WTC11 (cell line): ENCODE measurements at regions not wholly inside any gene's neighbourhood (a gene's known extent, or its start where the extent isn't known, plus 50 kb on each side); places are given as distances from the start of the nearest gene placed in this dataset.

Source experiments
- NFYB ChIP-seq: sonication (generic); formaldehyde crosslinking; conservative IDR thresholded peaks from 2 replicates; pipeline ENCODE4 v1.8.0; 2022; ENCODE audit warnings: low read depth, missing genetic modification reagents
- ZBTB21 ChIP-seq: sonication (generic); formaldehyde crosslinking; IDR thresholded peaks from 2 replicates; pipeline ENCODE4 v1.8.1; 2023; ENCODE audit warnings: mild to moderate bottlenecking, missing genetic modification reagents, borderline replicate concordance
- ZNF232 ChIP-seq: sonication (generic); formaldehyde crosslinking; IDR thresholded peaks from 2 replicates; pipeline ENCODE4 v1.8.0; 2022; ENCODE audit warnings: mild to moderate bottlenecking, missing genetic modification reagents
- ZNF317 ChIP-seq: sonication (generic); formaldehyde crosslinking; IDR thresholded peaks from 2 replicates; pipeline ENCODE4 v1.8.1; 2023; ENCODE audit warnings: low read depth, mild to moderate bottlenecking, moderate library complexity, missing genetic modification reagents, borderline replicate concordance
- TF ChIP-seq, protein P1 (sequence below): sonication (generic); formaldehyde crosslinking; conservative IDR thresholded peaks from 2 replicates; pipeline ENCODE4 v1.8.1; 2022; ENCODE audit warnings: mild to moderate bottlenecking, missing genetic modification reagents
- TF ChIP-seq, protein P2 (sequence below): fragments of 200-600 bp; IDR thresholded peaks from 2 replicates; pipeline ENCODE4 v1.8.0; 2022; ENCODE audit warnings: antibody characterized with exemption
- TF ChIP-seq, protein P3 (sequence below): sonication (generic); formaldehyde crosslinking; IDR thresholded peaks from 2 replicates; pipeline ENCODE4 v1.8.1; 2023; ENCODE audit warnings: mild to moderate bottlenecking, missing genetic modification reagents, borderline replicate concordance
- TF ChIP-seq, protein P4 (sequence below): sonication (generic); formaldehyde crosslinking; IDR thresholded peaks from 2 replicates; pipeline ENCODE4 v1.8.1; 2022; ENCODE audit warnings: low read depth, mild to moderate bottlenecking, moderate library complexity, missing genetic modification reagents, borderline replicate concordance
- TF ChIP-seq, protein P5 (sequence below): sonication (generic); formaldehyde crosslinking; IDR thresholded peaks from 2 replicates; pipeline ENCODE4 v1.8.1; 2023; ENCODE audit warnings: mild to moderate bottlenecking, missing genetic modification reagents
- TF ChIP-seq, protein P6 (sequence below): sonication (generic); formaldehyde crosslinking; IDR thresholded peaks from 2 replicates; pipeline ENCODE4 v1.8.0; 2022; ENCODE audit warnings: mild to moderate bottlenecking, missing genetic modification reagents
- TF ChIP-seq, protein P7 (sequence below): sonication (generic); formaldehyde crosslinking; IDR thresholded peaks from 2 replicates; pipeline ENCODE4 v1.8.0; 2022; ENCODE audit warnings: mild to moderate bottlenecking, missing genetic modification reagents

DNA sequence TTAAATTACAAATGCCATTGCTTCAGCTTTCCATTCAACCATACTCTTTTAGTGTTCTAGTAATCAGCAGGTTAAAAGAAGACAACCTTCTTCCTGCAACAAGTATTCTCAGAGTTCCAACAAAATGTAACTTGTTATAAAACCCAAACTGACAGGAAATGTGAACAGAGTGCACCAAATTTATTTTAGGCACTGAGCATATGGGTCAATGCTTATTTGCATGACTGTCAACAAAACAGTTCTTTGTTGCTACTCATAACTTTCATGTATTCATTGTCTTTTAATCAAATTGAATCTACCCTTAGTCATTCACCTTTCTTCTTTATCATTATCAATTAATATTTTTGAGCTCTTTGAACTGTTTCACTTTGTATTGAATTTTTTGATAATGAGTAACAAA is 554.1 kb downstream of the DACH1 start:
- TF ChIP-seq, protein P1, sequence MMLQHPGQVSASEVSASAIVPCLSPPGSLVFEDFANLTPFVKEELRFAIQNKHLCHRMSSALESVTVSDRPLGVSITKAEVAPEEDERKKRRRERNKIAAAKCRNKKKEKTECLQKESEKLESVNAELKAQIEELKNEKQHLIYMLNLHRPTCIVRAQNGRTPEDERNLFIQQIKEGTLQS (CRISPR knock-in tag) = no peak
- TF ChIP-seq, protein P2, sequence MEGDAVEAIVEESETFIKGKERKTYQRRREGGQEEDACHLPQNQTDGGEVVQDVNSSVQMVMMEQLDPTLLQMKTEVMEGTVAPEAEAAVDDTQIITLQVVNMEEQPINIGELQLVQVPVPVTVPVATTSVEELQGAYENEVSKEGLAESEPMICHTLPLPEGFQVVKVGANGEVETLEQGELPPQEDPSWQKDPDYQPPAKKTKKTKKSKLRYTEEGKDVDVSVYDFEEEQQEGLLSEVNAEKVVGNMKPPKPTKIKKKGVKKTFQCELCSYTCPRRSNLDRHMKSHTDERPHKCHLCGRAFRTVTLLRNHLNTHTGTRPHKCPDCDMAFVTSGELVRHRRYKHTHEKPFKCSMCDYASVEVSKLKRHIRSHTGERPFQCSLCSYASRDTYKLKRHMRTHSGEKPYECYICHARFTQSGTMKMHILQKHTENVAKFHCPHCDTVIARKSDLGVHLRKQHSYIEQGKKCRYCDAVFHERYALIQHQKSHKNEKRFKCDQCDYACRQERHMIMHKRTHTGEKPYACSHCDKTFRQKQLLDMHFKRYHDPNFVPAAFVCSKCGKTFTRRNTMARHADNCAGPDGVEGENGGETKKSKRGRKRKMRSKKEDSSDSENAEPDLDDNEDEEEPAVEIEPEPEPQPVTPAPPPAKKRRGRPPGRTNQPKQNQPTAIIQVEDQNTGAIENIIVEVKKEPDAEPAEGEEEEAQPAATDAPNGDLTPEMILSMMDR = no peak
- TF ChIP-seq, protein P3, sequence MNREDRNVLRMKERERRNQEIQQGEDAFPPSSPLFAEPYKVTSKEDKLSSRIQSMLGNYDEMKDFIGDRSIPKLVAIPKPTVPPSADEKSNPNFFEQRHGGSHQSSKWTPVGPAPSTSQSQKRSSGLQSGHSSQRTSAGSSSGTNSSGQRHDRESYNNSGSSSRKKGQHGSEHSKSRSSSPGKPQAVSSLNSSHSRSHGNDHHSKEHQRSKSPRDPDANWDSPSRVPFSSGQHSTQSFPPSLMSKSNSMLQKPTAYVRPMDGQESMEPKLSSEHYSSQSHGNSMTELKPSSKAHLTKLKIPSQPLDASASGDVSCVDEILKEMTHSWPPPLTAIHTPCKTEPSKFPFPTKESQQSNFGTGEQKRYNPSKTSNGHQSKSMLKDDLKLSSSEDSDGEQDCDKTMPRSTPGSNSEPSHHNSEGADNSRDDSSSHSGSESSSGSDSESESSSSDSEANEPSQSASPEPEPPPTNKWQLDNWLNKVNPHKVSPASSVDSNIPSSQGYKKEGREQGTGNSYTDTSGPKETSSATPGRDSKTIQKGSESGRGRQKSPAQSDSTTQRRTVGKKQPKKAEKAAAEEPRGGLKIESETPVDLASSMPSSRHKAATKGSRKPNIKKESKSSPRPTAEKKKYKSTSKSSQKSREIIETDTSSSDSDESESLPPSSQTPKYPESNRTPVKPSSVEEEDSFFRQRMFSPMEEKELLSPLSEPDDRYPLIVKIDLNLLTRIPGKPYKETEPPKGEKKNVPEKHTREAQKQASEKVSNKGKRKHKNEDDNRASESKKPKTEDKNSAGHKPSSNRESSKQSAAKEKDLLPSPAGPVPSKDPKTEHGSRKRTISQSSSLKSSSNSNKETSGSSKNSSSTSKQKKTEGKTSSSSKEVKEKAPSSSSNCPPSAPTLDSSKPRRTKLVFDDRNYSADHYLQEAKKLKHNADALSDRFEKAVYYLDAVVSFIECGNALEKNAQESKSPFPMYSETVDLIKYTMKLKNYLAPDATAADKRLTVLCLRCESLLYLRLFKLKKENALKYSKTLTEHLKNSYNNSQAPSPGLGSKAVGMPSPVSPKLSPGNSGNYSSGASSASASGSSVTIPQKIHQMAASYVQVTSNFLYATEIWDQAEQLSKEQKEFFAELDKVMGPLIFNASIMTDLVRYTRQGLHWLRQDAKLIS (CRISPR knock-in tag) = no peak
- TF ChIP-seq, protein P4, sequence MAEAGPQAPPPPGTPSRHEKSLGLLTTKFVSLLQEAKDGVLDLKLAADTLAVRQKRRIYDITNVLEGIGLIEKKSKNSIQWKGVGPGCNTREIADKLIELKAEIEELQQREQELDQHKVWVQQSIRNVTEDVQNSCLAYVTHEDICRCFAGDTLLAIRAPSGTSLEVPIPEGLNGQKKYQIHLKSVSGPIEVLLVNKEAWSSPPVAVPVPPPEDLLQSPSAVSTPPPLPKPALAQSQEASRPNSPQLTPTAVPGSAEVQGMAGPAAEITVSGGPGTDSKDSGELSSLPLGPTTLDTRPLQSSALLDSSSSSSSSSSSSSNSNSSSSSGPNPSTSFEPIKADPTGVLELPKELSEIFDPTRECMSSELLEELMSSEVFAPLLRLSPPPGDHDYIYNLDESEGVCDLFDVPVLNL (CRISPR knock-in tag) = no peak
- TF ChIP-seq ZBTB21 (CRISPR knock-in tag) (no peak), ZNF232 (CRISPR knock-in tag) (no peak), ZNF317 (CRISPR knock-in tag) (no peak), NFYB (CRISPR knock-in tag) (no peak)
- TF ChIP-seq, protein P5, sequence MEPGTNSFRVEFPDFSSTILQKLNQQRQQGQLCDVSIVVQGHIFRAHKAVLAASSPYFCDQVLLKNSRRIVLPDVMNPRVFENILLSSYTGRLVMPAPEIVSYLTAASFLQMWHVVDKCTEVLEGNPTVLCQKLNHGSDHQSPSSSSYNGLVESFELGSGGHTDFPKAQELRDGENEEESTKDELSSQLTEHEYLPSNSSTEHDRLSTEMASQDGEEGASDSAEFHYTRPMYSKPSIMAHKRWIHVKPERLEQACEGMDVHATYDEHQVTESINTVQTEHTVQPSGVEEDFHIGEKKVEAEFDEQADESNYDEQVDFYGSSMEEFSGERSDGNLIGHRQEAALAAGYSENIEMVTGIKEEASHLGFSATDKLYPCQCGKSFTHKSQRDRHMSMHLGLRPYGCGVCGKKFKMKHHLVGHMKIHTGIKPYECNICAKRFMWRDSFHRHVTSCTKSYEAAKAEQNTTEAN (CRISPR knock-in tag) = no peak
- TF ChIP-seq, protein P6, sequence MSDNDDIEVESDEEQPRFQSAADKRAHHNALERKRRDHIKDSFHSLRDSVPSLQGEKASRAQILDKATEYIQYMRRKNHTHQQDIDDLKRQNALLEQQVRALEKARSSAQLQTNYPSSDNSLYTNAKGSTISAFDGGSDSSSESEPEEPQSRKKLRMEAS (CRISPR knock-in tag) = no peak
- TF ChIP-seq, protein P7, sequence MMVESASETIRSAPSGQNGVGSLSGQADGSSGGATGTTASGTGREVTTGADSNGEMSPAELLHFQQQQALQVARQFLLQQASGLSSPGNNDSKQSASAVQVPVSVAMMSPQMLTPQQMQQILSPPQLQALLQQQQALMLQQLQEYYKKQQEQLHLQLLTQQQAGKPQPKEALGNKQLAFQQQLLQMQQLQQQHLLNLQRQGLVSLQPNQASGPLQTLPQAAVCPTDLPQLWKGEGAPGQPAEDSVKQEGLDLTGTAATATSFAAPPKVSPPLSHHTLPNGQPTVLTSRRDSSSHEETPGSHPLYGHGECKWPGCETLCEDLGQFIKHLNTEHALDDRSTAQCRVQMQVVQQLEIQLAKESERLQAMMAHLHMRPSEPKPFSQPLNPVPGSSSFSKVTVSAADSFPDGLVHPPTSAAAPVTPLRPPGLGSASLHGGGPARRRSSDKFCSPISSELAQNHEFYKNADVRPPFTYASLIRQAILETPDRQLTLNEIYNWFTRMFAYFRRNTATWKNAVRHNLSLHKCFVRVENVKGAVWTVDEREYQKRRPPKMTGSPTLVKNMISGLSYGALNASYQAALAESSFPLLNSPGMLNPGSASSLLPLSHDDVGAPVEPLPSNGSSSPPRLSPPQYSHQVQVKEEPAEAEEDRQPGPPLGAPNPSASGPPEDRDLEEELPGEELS (CRISPR knock-in tag) = no peak
